Liver (tissue), 8 donors: ENCODE measurements at regions not wholly inside any gene's neighbourhood (a gene's known extent, or its start where the extent isn't known, plus 50 kb on each side); places are given as distances from the start of the nearest gene placed in this dataset.

ENCODE experiments used
- DNase-seq: peaks from one replicate; pipeline ENCODE4 v3.0.0-alpha.2; 2017; ENCODE audit warnings: low spot score
- H3K27ac ChIP-seq, 2 donors: one replicate each; pipeline ENCODE4 v1.7.0; 2013; ENCODE audit warnings: inconsistent platforms in 2 of 2, low read length in 2 of 2, control low read depth in 1 of 2, low read depth in 1 of 2, mild to moderate bottlenecking in 1 of 2
- H3K27me3 ChIP-seq, 4 donors: one replicate each; pipeline versions ENCODE4 v1.6.1 to v1.7.0; 2013; ENCODE audit warnings: low read length in 3 of 4, inconsistent platforms in 1 of 4, mild to moderate bottlenecking in 1 of 4, moderate library complexity in 1 of 4; ENCODE audit not compliant: control insufficient read depth in 4 of 4, insufficient read depth in 4 of 4
- H3K36me3 ChIP-seq, 4 donors: one replicate each; pipeline versions ENCODE4 v1.6.1 to v1.7.0; 2013; ENCODE audit warnings: low read length in 3 of 4, mild to moderate bottlenecking in 3 of 4, low read depth in 1 of 4, moderate library complexity in 1 of 4; ENCODE audit not compliant: control insufficient read depth in 4 of 4, insufficient read depth in 3 of 4
- H3K4me1 ChIP-seq, 4 donors: one replicate each; pipeline versions ENCODE4 v1.6.1 to v1.7.0; 2013; ENCODE audit warnings: low read length in 3 of 4, mild to moderate bottlenecking in 3 of 4, moderate library complexity in 1 of 4; ENCODE audit not compliant: control insufficient read depth in 4 of 4, insufficient read depth in 4 of 4
- H3K4me3 ChIP-seq, 3 donors: one replicate each; pipeline versions ENCODE4 v1.6.1 to v1.7.0; 2013; ENCODE audit warnings: low read length in 3 of 3, control low read depth in 1 of 3, low read depth in 1 of 3, mild to moderate bottlenecking in 1 of 3
- H3K9ac ChIP-seq, 2 donors: one replicate each; pipeline ENCODE4 v1.7.0; 2013; ENCODE audit warnings: low read length in 2 of 2, mild to moderate bottlenecking in 2 of 2, moderate library complexity in 2 of 2, control low read depth in 1 of 2, low read depth in 1 of 2
- H3K9me3 ChIP-seq, 4 donors: one replicate each; pipeline versions ENCODE4 v1.6.1 to v1.7.0; 2013; ENCODE audit warnings: low read length in 3 of 4; ENCODE audit not compliant: control insufficient read depth in 4 of 4
- EGR1 ChIP-seq, 2 donors: IDR thresholded peaks; 2 replicates each; pipeline ENCODE4 v1.6.1; 2016 to 2018; ENCODE audit warnings: antibody characterized with exemption in 2 of 2, low read depth in 2 of 2
- FOXA1 ChIP-seq: IDR thresholded peaks from 2 replicates; pipeline ENCODE4 v1.6.1; 2016; ENCODE audit warnings: antibody characterized with exemption
- GABPA ChIP-seq, 2 donors: IDR thresholded peaks in 1 of 2; conservative IDR thresholded peaks in 1 of 2; 2 replicates each; pipeline ENCODE4 v1.6.1; 2016; ENCODE audit warnings: antibody characterized with exemption in 2 of 2, mild to moderate bottlenecking in 1 of 2, moderate library complexity in 1 of 2
- HNF4A ChIP-seq, 2 donors: conservative IDR thresholded peaks; 2 replicates each; pipeline ENCODE4 v1.6.1; 2016; ENCODE audit warnings: antibody characterized with exemption in 2 of 2, mild to moderate bottlenecking in 2 of 2
- HNF4G ChIP-seq: IDR thresholded peaks from 2 replicates; pipeline ENCODE4 v1.6.1; 2016; ENCODE audit warnings: antibody characterized with exemption
- MAX ChIP-seq: IDR thresholded peaks from 2 replicates; pipeline ENCODE4 v1.6.1; 2016; ENCODE audit warnings: antibody characterized with exemption
- NR2F2 ChIP-seq: IDR thresholded peaks from 2 replicates; pipeline ENCODE4 v1.6.1; 2016; ENCODE audit warnings: antibody characterized with exemption
- RXRA ChIP-seq, 2 donors: IDR thresholded peaks; 2 replicates each; pipeline ENCODE4 v1.6.1; 2017 to 2018; ENCODE audit warnings: antibody characterized with exemption in 2 of 2, mild to moderate bottlenecking in 1 of 2
- TAF1 ChIP-seq: conservative IDR thresholded peaks from 2 replicates; pipeline ENCODE4 v1.6.1; 2016; ENCODE audit warnings: antibody characterized with exemption, mild to moderate bottlenecking
- whole genome bisulfite sequencing: extraction: QIAGEN DNeasy Blood & Tissue Kit; methylation state at CpG from one replicate; pipeline ENCODE4 v1.1.7; 2013; 5-methylcytosine and 5-hydroxymethylcytosine counted together
- TF ChIP-seq, protein P1 (sequence below): IDR thresholded peaks from 2 replicates; pipeline ENCODE4 v1.6.1; 2016; ENCODE audit warnings: antibody characterized with exemption
- TF ChIP-seq, protein P2 (sequence below): fragments of 150-350 bp; IDR thresholded peaks from 2 replicates; pipeline ENCODE4 v1.5.1; 2017; ENCODE audit warnings: improper control_type of control experiment, low read depth, low read length; ENCODE audit not compliant: missing input control
- TF ChIP-seq, protein P3 (sequence below): IDR thresholded peaks from 2 replicates; pipeline ENCODE4 v1.6.1; 2016; ENCODE audit warnings: antibody characterized with exemption, mild to moderate bottlenecking
- TF ChIP-seq, protein P4 (sequence below): IDR thresholded peaks from 2 replicates; pipeline ENCODE4 v1.6.1; 2016; ENCODE audit warnings: antibody characterized with exemption
- donor health status: healthy.
- donor health status: healthy.
- donor health status: healthy.
- donor health status: healthy.
- donor health status: healthy.

- H3K27ac ChIP-seq, result no peak overlapping the region
- H3K4me3 ChIP-seq, result no peak overlapping the region
- no peaks in the 10 kb centered on the region for H3K36me3 ChIP-seq
- H3K9ac ChIP-seq, result no peak overlapping the region
- no peaks in the 10 kb centered on the region for H3K27me3 ChIP-seq
- no peak for DNase-seq
- no peak for TF ChIP-seq HNF4G
- TF ChIP-seq FOXA1, result no peak
- TF ChIP-seq RXRA (IDR thresholded peaks at IDR 0.05), result no peak
- TF ChIP-seq TAF1, result no peak
- TF ChIP-seq NR2F2, result no peak
- TF ChIP-seq MAX, result no peak
- TF ChIP-seq, protein P1, sequence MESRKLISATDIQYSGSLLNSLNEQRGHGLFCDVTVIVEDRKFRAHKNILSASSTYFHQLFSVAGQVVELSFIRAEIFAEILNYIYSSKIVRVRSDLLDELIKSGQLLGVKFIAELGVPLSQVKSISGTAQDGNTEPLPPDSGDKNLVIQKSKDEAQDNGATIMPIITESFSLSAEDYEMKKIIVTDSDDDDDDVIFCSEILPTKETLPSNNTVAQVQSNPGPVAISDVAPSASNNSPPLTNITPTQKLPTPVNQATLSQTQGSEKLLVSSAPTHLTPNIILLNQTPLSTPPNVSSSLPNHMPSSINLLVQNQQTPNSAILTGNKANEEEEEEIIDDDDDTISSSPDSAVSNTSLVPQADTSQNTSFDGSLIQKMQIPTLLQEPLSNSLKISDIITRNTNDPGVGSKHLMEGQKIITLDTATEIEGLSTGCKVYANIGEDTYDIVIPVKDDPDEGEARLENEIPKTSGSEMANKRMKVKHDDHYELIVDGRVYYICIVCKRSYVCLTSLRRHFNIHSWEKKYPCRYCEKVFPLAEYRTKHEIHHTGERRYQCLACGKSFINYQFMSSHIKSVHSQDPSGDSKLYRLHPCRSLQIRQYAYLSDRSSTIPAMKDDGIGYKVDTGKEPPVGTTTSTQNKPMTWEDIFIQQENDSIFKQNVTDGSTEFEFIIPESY, result no peak
- no peak for TF ChIP-seq HNF4A (conservative IDR thresholded peaks at IDR 0.05)
- no peak for TF ChIP-seq GABPA (IDR thresholded peaks at IDR 0.05 in 1 of 2, conservative IDR thresholded peaks at IDR 0.05 in 1 of 2)
- TF ChIP-seq, protein P2, sequence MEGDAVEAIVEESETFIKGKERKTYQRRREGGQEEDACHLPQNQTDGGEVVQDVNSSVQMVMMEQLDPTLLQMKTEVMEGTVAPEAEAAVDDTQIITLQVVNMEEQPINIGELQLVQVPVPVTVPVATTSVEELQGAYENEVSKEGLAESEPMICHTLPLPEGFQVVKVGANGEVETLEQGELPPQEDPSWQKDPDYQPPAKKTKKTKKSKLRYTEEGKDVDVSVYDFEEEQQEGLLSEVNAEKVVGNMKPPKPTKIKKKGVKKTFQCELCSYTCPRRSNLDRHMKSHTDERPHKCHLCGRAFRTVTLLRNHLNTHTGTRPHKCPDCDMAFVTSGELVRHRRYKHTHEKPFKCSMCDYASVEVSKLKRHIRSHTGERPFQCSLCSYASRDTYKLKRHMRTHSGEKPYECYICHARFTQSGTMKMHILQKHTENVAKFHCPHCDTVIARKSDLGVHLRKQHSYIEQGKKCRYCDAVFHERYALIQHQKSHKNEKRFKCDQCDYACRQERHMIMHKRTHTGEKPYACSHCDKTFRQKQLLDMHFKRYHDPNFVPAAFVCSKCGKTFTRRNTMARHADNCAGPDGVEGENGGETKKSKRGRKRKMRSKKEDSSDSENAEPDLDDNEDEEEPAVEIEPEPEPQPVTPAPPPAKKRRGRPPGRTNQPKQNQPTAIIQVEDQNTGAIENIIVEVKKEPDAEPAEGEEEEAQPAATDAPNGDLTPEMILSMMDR, result no peak
- TF ChIP-seq, protein P3, sequence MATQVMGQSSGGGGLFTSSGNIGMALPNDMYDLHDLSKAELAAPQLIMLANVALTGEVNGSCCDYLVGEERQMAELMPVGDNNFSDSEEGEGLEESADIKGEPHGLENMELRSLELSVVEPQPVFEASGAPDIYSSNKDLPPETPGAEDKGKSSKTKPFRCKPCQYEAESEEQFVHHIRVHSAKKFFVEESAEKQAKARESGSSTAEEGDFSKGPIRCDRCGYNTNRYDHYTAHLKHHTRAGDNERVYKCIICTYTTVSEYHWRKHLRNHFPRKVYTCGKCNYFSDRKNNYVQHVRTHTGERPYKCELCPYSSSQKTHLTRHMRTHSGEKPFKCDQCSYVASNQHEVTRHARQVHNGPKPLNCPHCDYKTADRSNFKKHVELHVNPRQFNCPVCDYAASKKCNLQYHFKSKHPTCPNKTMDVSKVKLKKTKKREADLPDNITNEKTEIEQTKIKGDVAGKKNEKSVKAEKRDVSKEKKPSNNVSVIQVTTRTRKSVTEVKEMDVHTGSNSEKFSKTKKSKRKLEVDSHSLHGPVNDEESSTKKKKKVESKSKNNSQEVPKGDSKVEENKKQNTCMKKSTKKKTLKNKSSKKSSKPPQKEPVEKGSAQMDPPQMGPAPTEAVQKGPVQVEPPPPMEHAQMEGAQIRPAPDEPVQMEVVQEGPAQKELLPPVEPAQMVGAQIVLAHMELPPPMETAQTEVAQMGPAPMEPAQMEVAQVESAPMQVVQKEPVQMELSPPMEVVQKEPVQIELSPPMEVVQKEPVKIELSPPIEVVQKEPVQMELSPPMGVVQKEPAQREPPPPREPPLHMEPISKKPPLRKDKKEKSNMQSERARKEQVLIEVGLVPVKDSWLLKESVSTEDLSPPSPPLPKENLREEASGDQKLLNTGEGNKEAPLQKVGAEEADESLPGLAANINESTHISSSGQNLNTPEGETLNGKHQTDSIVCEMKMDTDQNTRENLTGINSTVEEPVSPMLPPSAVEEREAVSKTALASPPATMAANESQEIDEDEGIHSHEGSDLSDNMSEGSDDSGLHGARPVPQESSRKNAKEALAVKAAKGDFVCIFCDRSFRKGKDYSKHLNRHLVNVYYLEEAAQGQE, result no peak
- TF ChIP-seq, protein P4, sequence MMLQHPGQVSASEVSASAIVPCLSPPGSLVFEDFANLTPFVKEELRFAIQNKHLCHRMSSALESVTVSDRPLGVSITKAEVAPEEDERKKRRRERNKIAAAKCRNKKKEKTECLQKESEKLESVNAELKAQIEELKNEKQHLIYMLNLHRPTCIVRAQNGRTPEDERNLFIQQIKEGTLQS, result no peak
- TF ChIP-seq EGR1 (IDR thresholded peaks at IDR 0.05; ENCODE audit: low read depth in 2 of 2), result no peak
- H3K4me1 ChIP-seq, result no peaks in the 10 kb centered on the region
- 87% methylated on average over 24 of the region's 24 CpGs for WGBS
- H3K9me3 ChIP-seq, result peaks cover 1 to 9% (median 5%) of the 10 kb centered on the region in 4 donors
Observed at GRCh38 chr22:49609207-49609876, 218.3 kb downstream of the BRD1 start.

DNA sequence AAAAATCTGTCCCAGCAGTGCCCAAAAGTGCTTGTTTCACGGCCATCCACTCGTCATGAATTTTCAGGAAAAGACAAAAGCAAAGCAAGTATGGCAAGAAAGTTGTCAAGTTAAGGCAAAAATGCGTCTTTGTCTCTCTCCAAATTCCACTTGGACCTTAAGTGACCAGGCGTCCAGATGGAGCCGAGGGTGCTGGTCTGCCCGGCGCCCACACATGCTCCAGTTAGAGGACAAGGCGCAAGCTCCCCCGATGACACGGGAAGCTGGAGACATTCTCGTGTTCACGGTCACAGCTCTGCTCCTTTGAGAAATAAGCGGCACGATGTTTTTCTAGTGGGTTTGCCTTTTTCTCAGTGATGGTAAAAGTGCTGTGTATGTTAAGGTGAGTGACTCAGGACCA, 219.0 kb downstream of the BRD1 start:
- no peak for TF ChIP-seq HNF4G
- TF ChIP-seq, protein P1, result no peak
- DNase-seq, result no peak
- Histone ChIP-seq H3K9ac (no peak overlapping the region), H3K4me3 (no peak overlapping the region), H3K4me1 (no peaks in the 10 kb centered on the region), H3K36me3 (no peaks in the 10 kb centered on the region), H3K27me3 (no peaks in the 10 kb centered on the region), H3K27ac (no peak overlapping the region), H3K9me3 (peaks cover 2 to 9% (median 6%) of the 10 kb centered on the region in 4 donors)
- 82% methylated on average over 14 of the region's 14 CpGs for WGBS
